SK-N-SH (cell line): ENCODE measurements at regions not wholly inside any gene's neighbourhood (a gene's known extent, or its start where the extent isn't known, plus 50 kb on each side); places are given as distances from the start of the nearest gene placed in this dataset.
"Not testable (repeated sequence)": the region's sequence is repeated elsewhere in the genome, so short reads cannot be mapped to it uniquely, and the experiment has no call there.

Experiments used
- CTCF ChIA-PET: fragments of 300-600, 350-600 bp; formaldehyde crosslinking; extraction: SDS; loops from one replicate; lab custom pipeline; 2021; lab: Yijun Ruan, JAX
- POLR2A ChIA-PET: fragments of 350-600 bp; sonication (Branson Sonifier 250); formaldehyde crosslinking; extraction: SDS; loops from one replicate; lab custom pipeline; 2020; ENCODE audit warnings: antibody characterized with exemption, inconsistent platforms; lab: Yijun Ruan, JAX
- DNase-seq: peaks from one replicate; pipeline ENCODE4 v3.0.0; 2012
- H2AFZ ChIP-seq: fragments of 200-600 bp; sonication (generic); 2 replicates; pipeline ENCODE4 v1.8.1; 2016; ENCODE audit warnings: antibody characterized with exemption, mild to moderate bottlenecking, low read depth
- H3F3A ChIP-seq: fragments of 200-600 bp; sonication (generic); replicated peaks from 2 replicates; pipeline ENCODE3; 2016; ENCODE audit warnings: antibody characterized with exemption, mild to moderate bottlenecking; ENCODE audit not compliant: insufficient read depth
- H3K27ac ChIP-seq, 2 experiments: fragments of 200-500 bp in 1 of 2; fragments of 200-600 bp in 1 of 2; sonication (Bioruptor generic) in 1 of 2; sonication (generic), shearing (Covaris generic) in 1 of 2; 2 replicates each; pipeline versions ENCODE4 v1.5.1 to v1.6.1; 2014 to 2016; ENCODE audit warnings: low read depth in 2 of 2, inconsistent platforms in 1 of 2, low read length in 1 of 2, mild to moderate bottlenecking in 1 of 2, mixed read lengths in 1 of 2
- H3K27me3 ChIP-seq: fragments of 200-600 bp; sonication (generic), shearing (Covaris generic); 2 replicates; pipeline ENCODE4 v1.6.1; 2016; ENCODE audit warnings: mixed run types; ENCODE audit not compliant: insufficient read depth
- H3K36me3 ChIP-seq, 2 experiments: fragments of 200-500 bp in 1 of 2; fragments of 200-600 bp in 1 of 2; sonication (Bioruptor generic) in 1 of 2; sonication (generic) in 1 of 2; replicated peaks in 1 of 2; 2 replicates each; pipeline versions ENCODE3 to v1.5.1; 2014 to 2016; ENCODE audit warnings: low read length in 1 of 2, mild to moderate bottlenecking in 1 of 2; ENCODE audit not compliant: insufficient read depth in 2 of 2, control insufficient read depth in 1 of 2
- H3K4me1 ChIP-seq, 2 experiments: fragments of 200-500 bp in 1 of 2; fragments of 200-600 bp in 1 of 2; sonication (Bioruptor generic) in 1 of 2; sonication (generic), shearing (Covaris generic) in 1 of 2; 2 replicates each; pipeline versions ENCODE4 v1.5.1 to v1.6.1; 2014 to 2016; ENCODE audit warnings: low read depth in 1 of 2, low read length in 1 of 2, mixed run types in 1 of 2; ENCODE audit not compliant: insufficient read depth in 2 of 2, control insufficient read depth in 1 of 2
- H3K4me2 ChIP-seq: fragments of 200-600 bp; sonication (generic), shearing (Covaris generic); 2 replicates; pipeline ENCODE4 v1.6.1; 2017; ENCODE audit warnings: mixed run types
- H3K4me3 ChIP-seq, 2 experiments: fragments of 200-500 bp in 1 of 2; fragments of 200-600 bp in 1 of 2; sonication (Bioruptor generic) in 1 of 2; sonication (generic), shearing (Covaris generic) in 1 of 2; 2 replicates each; pipeline versions ENCODE4 v1.5.1 to v1.8.1; 2014 to 2016; ENCODE audit warnings: low read depth in 2 of 2, inconsistent platforms in 1 of 2, low read length in 1 of 2, mild to moderate bottlenecking in 1 of 2, mixed read lengths in 1 of 2, moderate library complexity in 1 of 2
- H3K79me2 ChIP-seq: fragments of 200-600 bp; sonication (generic); 2 replicates; pipeline ENCODE4 v1.8.1; 2017; ENCODE audit warnings: mild to moderate bottlenecking; ENCODE audit not compliant: insufficient read depth
- H3K9ac ChIP-seq: fragments of 200-600 bp; sonication (generic); 2 replicates; pipeline ENCODE4 v1.6.1; 2017; ENCODE audit warnings: mixed run types
- H3K9me2 ChIP-seq: fragments of 200-600 bp; sonication (generic); 2 replicates; pipeline ENCODE4 v1.6.1; 2017; ENCODE audit warnings: mixed run types
- H3K9me3 ChIP-seq: fragments of 200-600 bp; sonication (generic); 2 replicates; pipeline ENCODE4 v1.6.1; 2017; ENCODE audit warnings: mixed run types, mild to moderate bottlenecking, moderate library complexity
- H4K20me1 ChIP-seq: fragments of 200-600 bp; sonication (generic); 2 replicates; pipeline ENCODE4 v1.6.1; 2017; ENCODE audit warnings: mild to moderate bottlenecking, mixed run types; ENCODE audit not compliant: insufficient read depth
- CHD2 ChIP-seq: fragments of 150-350 bp; IDR thresholded peaks from 2 replicates; pipeline ENCODE4 v1.6.1; 2018; ENCODE audit warnings: low read length; ENCODE audit not compliant: partially characterized antibody
- EP300 ChIP-seq, 2 experiments: IDR thresholded peaks; 2 replicates each; pipeline versions ENCODE4 v1.4.0 to v1.6.1; 2012; ENCODE audit warnings: borderline replicate concordance in 1 of 2, low read depth in 1 of 2, low read length in 1 of 2
- EZH2phosphoT487 ChIP-seq: fragments of 200-600 bp; sonication (generic); IDR thresholded peaks from 2 replicates; pipeline ENCODE4 v1.6.1; 2017; ENCODE audit warnings: low read depth, mixed run types, mild to moderate bottlenecking, antibody characterized with exemption, moderate library complexity, borderline replicate concordance
- FOXM1 ChIP-seq: IDR thresholded peaks from 2 replicates; pipeline ENCODE4 v1.4.0; 2012; ENCODE audit warnings: low read depth, mild to moderate bottlenecking
- MEF2A ChIP-seq: IDR thresholded peaks from 2 replicates; pipeline ENCODE4 v1.4.0; 2012; ENCODE audit warnings: low read depth, borderline replicate concordance
- MXI1 ChIP-seq: IDR thresholded peaks from 2 replicates; pipeline ENCODE4 v1.6.1; 2012; ENCODE audit warnings: mild to moderate bottlenecking, low read depth, low read length, improper control_type of control experiment
- NRF1 ChIP-seq: IDR thresholded peaks from 2 replicates; pipeline ENCODE4 v1.6.1; 2012; ENCODE audit warnings: low read depth, mild to moderate bottlenecking, low read length
- POLR2AphosphoS5 ChIP-seq: IDR thresholded peaks from 2 replicates; pipeline ENCODE4 v1.6.1; 2012; ENCODE audit warnings: low read depth, low read length
- RAD21 ChIP-seq: IDR thresholded peaks from 2 replicates; pipeline ENCODE4 v1.6.1; 2012; ENCODE audit warnings: mild to moderate bottlenecking, low read length
- RXRA ChIP-seq: IDR thresholded peaks from 2 replicates; pipeline ENCODE4 v1.4.0; 2012; ENCODE audit warnings: low read depth, mild to moderate bottlenecking, borderline replicate concordance
- SMC3 ChIP-seq: IDR thresholded peaks from 2 replicates; pipeline ENCODE4 v1.6.1; 2012; ENCODE audit warnings: low read depth, low read length, improper control_type of control experiment
- TAF1 ChIP-seq: IDR thresholded peaks from 2 replicates; pipeline ENCODE4 v1.6.1; 2012; ENCODE audit warnings: low read depth, mild to moderate bottlenecking, low read length, moderate library complexity, borderline replicate concordance
- TEAD4 ChIP-seq: IDR thresholded peaks from 2 replicates; pipeline ENCODE4 v1.4.0; 2012; ENCODE audit warnings: mild to moderate bottlenecking, borderline replicate concordance; ENCODE audit not compliant: insufficient read depth
- YY1 ChIP-seq: IDR thresholded peaks from 2 replicates; pipeline ENCODE4 v1.4.0; 2012; ENCODE audit warnings: low read depth, mild to moderate bottlenecking
- WGBS: methylation state at CpG from one replicate; pipeline ENCODE4 v1.1.6; 2017; ENCODE audit warnings: low lambda C conversion rate; 5-methylcytosine and 5-hydroxymethylcytosine counted together
- TF ChIP-seq, protein P1 (sequence below): IDR thresholded peaks from 2 replicates; pipeline ENCODE4; 2012
- TF ChIP-seq, protein P2 (sequence below): IDR thresholded peaks from 2 replicates; pipeline ENCODE4 v1.4.0; 2012; ENCODE audit warnings: low read depth, borderline replicate concordance
- TF ChIP-seq, protein P3 (sequence below): fragments of 200-600 bp; sonication (generic); IDR thresholded peaks from 2 replicates; pipeline ENCODE4 v1.6.1; 2017; ENCODE audit warnings: antibody characterized with exemption, mild to moderate bottlenecking, moderate library complexity
- TF ChIP-seq, protein P4 (sequence below): IDR thresholded peaks from 2 replicates; pipeline ENCODE4 v1.4.0; 2012; ENCODE audit warnings: low read depth

DNA sequence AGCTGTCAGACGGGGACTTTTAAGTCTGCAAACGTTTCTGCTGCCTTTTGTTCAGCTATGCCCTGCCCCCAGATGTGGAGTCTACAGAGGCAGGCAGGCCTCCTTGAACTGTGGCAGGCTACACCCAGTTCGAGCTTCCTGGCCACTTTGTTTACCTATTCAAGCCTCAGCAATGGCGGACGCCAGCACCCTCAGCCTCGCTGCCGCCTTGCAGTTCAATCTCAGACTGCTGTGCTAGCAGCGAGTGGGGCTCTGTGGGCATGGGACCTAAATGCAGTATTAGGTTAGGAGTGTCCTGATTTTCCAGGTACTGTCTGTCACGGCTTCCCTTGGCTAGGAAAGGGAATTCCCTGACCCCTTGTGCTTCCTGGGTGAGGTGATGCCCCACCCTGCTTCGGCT, 86.8 kb upstream of the ALX4 start:
- H3K27ac ChIP-seq, H4K20me1 ChIP-seq, H3K4me1 ChIP-seq, H3F3A ChIP-seq, DNase-seq, H3K9me2 ChIP-seq, H3K27me3 ChIP-seq, H3K79me2 ChIP-seq, H3K36me3 ChIP-seq, H3K4me2 ChIP-seq, H3K9ac ChIP-seq, H3K9me3 ChIP-seq, H2AFZ ChIP-seq, H3K4me3 ChIP-seq, POLR2A ChIA-PET: not testable (repeated sequence)
- CTCF ChIA-PET, result interaction anchor here (1.9 kb wide), 1 partner anchor 8 kb away, joined by 6 read pairs; no protein-coding TSS in a partner anchor
- 50% methylated on average over 1 of the region's 10 CpGs for WGBS

DNA sequence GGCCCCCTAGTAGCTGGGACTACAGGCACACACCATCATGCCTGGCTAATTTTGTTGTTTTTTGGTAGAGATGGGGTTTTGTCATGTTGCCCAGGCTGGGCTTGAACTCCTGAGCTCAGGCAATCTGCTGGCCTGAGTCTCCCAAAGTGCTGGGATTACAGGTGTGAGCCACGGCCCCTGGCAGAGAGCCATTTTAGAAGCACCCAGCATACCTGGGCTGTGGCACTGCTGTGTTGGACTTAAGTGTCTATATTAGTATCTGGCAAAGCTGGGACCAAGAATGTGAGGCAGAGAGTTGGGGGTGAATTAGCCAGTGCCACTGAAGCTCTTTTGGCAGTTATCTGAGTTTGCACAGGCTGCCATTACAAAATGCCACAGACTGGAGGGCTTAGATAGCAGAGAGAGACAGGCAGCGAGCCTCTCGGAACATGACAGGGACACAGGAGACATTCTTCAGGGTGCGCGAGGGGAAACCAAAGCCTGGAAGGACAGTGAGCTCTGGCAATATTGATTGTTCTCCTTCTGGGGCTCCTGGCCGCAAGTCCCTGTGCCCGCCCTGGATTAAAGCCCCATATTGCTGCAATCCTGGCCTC, 87.7 kb upstream of the ALX4 start:
- POLR2A ChIA-PET, result no interaction called here

More for the DNA sequence above, 87.7 kb upstream of the ALX4 start:
- WGBS, result 72% methylated on average over 7 of the region's 7 CpGs
- no peaks in the 10 kb centered on the region for H3K4me1 ChIP-seq
- H3K9me2 ChIP-seq, result no peaks in the 10 kb centered on the region
- H2AFZ ChIP-seq, result no peak overlapping the region
- H3K9me3 ChIP-seq, result no peaks in the 10 kb centered on the region
- H4K20me1 ChIP-seq, result no peaks in the 10 kb centered on the region
- H3K27ac ChIP-seq, result no peak overlapping the region
- no peak for TF ChIP-seq SMC3
- no peak for TF ChIP-seq RAD21
- TF ChIP-seq, protein P1, sequence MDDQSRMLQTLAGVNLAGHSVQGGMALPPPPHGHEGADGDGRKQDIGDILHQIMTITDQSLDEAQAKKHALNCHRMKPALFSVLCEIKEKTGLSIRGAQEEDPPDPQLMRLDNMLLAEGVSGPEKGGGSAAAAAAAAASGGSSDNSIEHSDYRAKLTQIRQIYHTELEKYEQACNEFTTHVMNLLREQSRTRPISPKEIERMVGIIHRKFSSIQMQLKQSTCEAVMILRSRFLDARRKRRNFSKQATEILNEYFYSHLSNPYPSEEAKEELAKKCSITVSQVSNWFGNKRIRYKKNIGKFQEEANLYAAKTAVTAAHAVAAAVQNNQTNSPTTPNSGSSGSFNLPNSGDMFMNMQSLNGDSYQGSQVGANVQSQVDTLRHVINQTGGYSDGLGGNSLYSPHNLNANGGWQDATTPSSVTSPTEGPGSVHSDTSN, result no peak
- no peak for TF ChIP-seq MEF2A
- no peak for TF ChIP-seq POLR2AphosphoS5
- TF ChIP-seq YY1, result no peak
- no peak for TF ChIP-seq MXI1
- TF ChIP-seq TEAD4, result no peak
- no peak for TF ChIP-seq FOXM1
- TF ChIP-seq, protein P2, sequence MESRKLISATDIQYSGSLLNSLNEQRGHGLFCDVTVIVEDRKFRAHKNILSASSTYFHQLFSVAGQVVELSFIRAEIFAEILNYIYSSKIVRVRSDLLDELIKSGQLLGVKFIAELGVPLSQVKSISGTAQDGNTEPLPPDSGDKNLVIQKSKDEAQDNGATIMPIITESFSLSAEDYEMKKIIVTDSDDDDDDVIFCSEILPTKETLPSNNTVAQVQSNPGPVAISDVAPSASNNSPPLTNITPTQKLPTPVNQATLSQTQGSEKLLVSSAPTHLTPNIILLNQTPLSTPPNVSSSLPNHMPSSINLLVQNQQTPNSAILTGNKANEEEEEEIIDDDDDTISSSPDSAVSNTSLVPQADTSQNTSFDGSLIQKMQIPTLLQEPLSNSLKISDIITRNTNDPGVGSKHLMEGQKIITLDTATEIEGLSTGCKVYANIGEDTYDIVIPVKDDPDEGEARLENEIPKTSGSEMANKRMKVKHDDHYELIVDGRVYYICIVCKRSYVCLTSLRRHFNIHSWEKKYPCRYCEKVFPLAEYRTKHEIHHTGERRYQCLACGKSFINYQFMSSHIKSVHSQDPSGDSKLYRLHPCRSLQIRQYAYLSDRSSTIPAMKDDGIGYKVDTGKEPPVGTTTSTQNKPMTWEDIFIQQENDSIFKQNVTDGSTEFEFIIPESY, result no peak
- no peak for TF ChIP-seq TAF1
- TF ChIP-seq CHD2, result no peak
- TF ChIP-seq EP300 (IDR thresholded peaks at IDR 0.05; ENCODE audit: borderline replicate concordance in 1 of 2, low read depth in 1 of 2, low read length in 1 of 2), result no peak
- TF ChIP-seq RXRA, result no peak
- no peak for TF ChIP-seq EZH2phosphoT487
- TF ChIP-seq, protein P3, sequence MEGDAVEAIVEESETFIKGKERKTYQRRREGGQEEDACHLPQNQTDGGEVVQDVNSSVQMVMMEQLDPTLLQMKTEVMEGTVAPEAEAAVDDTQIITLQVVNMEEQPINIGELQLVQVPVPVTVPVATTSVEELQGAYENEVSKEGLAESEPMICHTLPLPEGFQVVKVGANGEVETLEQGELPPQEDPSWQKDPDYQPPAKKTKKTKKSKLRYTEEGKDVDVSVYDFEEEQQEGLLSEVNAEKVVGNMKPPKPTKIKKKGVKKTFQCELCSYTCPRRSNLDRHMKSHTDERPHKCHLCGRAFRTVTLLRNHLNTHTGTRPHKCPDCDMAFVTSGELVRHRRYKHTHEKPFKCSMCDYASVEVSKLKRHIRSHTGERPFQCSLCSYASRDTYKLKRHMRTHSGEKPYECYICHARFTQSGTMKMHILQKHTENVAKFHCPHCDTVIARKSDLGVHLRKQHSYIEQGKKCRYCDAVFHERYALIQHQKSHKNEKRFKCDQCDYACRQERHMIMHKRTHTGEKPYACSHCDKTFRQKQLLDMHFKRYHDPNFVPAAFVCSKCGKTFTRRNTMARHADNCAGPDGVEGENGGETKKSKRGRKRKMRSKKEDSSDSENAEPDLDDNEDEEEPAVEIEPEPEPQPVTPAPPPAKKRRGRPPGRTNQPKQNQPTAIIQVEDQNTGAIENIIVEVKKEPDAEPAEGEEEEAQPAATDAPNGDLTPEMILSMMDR, result no peak
- TF ChIP-seq, protein P4, sequence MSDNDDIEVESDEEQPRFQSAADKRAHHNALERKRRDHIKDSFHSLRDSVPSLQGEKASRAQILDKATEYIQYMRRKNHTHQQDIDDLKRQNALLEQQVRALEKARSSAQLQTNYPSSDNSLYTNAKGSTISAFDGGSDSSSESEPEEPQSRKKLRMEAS, result no peak
- TF ChIP-seq NRF1, result no peak
- no peaks in the 10 kb centered on the region for H3K79me2 ChIP-seq
- no peak overlapping the region for H3K9ac ChIP-seq
- H3K4me2 ChIP-seq, result no peak overlapping the region
- no peak for DNase-seq
- H3K27me3 ChIP-seq, result no peaks in the 10 kb centered on the region
- no peaks in the 10 kb centered on the region for H3F3A ChIP-seq
- no peaks in the 10 kb centered on the region for H3K36me3 ChIP-seq
- H3K4me3 ChIP-seq, result no peak overlapping the region
- CTCF ChIA-PET, result interaction anchor here (1.9 kb wide), 1 partner anchor 9 kb away, joined by 6 read pairs; no protein-coding TSS in a partner anchor
